SJCRH30 (cell line): ENCODE measurements at regions not wholly inside any gene's neighbourhood (a gene's known extent, or its start where the extent isn't known, plus 50 kb on each side); places are given as distances from the start of the nearest gene placed in this dataset.

Experiments used
- DNase-seq, 2 experiments: peaks; one replicate each; pipeline ENCODE4 v3.0.0-alpha.2; 2015 to 2020
- H3K27ac ChIP-seq: fragments of 250-450 bp; sonication (Bioruptor Pico); 2 replicates; pipeline ENCODE4 v1.5.1; 2020; ENCODE audit warnings: mild to moderate bottlenecking, moderate library complexity
- H3K27me3 ChIP-seq: fragments of 250-450 bp; sonication (Bioruptor Pico); 2 replicates; pipeline ENCODE4 v1.5.1; 2020; ENCODE audit warnings: mild to moderate bottlenecking, moderate library complexity
- H3K36me3 ChIP-seq: fragments of 250-450 bp; sonication (Bioruptor Pico); 2 replicates; pipeline ENCODE4 v1.5.1; 2020; ENCODE audit warnings: mild to moderate bottlenecking, moderate library complexity
- H3K4me1 ChIP-seq: fragments of 250-450 bp; sonication (Bioruptor Pico); 2 replicates; pipeline ENCODE4 v1.5.1; 2020; ENCODE audit warnings: mild to moderate bottlenecking, moderate library complexity
- H3K4me3 ChIP-seq: fragments of 250-450 bp; sonication (Bioruptor Pico); 2 replicates; pipeline ENCODE4 v1.5.1; 2020; ENCODE audit warnings: mild to moderate bottlenecking, moderate library complexity
- H3K9me3 ChIP-seq: fragments of 250-450 bp; sonication (Bioruptor Pico); replicated peaks from 2 replicates; pipeline ENCODE4 v1.5.1; 2020; ENCODE audit warnings: mild to moderate bottlenecking, moderate library complexity

DNA sequence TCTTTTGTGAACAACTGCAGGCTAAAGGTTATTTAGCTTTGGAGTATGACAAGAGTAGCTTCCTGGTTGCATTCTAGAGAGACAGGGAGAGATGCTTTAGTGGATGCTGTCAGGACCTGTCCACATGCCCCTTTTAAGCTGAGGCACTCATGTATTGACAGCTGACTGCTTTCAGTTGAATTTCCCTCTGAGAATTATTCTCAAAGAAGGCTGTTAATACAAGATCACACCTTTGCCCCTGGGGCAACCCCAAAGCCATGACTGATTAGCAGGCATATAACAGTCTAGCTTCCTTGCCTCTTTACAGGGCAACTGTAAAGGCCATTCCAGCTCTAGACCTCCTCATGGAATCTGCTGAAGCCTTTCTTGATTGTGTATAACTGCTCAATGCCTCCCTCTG, 117.6 kb upstream of the ATP10B start:
- no peaks in the 10 kb centered on the region for H3K4me1 ChIP-seq
- H3K27me3 ChIP-seq: no peaks in the 10 kb centered on the region
- DNase-seq: no peak
- no peak overlapping the region for H3K27ac ChIP-seq
- H3K4me3 ChIP-seq: no peak overlapping the region
- no peaks in the 10 kb centered on the region for H3K36me3 ChIP-seq
- no peaks in the 10 kb centered on the region for H3K9me3 ChIP-seq

DNA sequence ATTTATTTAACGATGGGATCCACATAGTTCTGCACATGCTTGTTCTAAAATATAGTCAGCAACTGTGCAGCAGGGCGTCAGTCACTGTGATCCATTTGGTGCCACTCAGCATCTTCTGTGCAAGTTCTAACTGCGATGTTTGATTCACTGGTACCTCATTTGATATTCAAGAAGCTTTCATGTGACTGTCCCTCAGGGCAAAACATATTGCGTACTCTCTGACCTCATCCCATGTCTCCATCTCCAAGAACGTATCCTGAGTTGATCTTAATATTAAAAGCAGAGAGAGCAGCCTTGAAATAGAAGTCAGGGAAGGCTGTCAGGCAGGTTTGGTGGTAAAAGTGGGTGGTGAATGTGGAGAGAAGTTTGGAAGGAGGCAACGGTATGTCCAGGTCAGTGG, 116.5 kb upstream of the ATP10B start:
- H3K4me3 ChIP-seq: no peak overlapping the region
- H3K36me3 ChIP-seq: no peaks in the 10 kb centered on the region
- no peak for DNase-seq
- no peaks in the 10 kb centered on the region for H3K9me3 ChIP-seq
- no peaks in the 10 kb centered on the region for H3K27me3 ChIP-seq
- H3K27ac ChIP-seq: no peak overlapping the region
- H3K4me1 ChIP-seq: no peaks in the 10 kb centered on the region

GRCh38 chr5:160966921-160967320, 114.9 kb upstream of the ATP10B start:
- Histone ChIP-seq H3K36me3 (no peaks in the 10 kb centered on the region), H3K9me3 (no peaks in the 10 kb centered on the region), H3K27ac (no peak overlapping the region), H3K4me3 (no peak overlapping the region), H3K4me1 (no peaks in the 10 kb centered on the region), H3K27me3 (no peaks in the 10 kb centered on the region)
- DNase-seq: no peak

DNA sequence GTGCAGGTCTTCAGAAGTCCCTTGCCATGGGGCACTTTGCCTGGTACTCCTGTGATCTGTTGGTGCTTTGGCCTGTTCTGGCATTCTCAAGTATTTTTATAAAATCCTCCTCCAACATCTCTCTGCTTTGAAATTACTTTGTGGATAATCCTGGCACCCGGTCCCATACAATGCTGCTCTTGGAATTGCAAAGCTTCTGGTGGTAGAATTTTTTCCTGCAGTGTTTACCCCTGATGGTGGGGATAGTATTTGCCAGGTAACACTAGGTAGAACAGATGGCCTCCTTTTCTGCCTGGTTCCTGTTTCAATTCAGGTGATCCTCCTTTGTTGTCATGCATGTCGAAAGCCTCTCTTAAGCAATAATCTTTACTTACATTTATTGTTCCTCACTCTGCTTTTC, 109.8 kb upstream of the ATP10B start:
- no peaks in the 10 kb centered on the region for H3K27me3 ChIP-seq
- DNase-seq: no peak
- no peak overlapping the region for H3K4me3 ChIP-seq
- H3K27ac ChIP-seq: no peak overlapping the region
- no peaks in the 10 kb centered on the region for H3K9me3 ChIP-seq
- H3K36me3 ChIP-seq: no peaks in the 10 kb centered on the region
- no peaks in the 10 kb centered on the region for H3K4me1 ChIP-seq

DNA sequence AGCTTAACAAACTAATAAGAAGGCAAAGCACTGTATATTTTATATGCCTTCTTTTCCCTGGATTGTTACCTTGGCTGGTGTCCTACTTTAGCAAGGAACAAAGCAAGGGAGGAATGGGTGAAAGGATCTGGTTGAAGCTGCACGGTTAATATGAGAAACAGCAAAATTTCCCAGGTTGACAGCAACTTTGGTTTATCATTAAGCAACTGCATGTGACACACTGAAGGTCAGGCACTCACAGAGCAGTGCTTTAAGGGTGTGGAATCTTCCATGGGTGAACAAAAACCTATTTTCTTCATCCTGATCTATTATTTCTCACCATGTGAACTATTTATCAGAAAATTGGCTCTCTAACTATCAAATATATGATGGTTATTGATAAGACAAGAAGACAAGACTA, 109.0 kb upstream of the ATP10B start:
- DNase-seq: no peak
- Histone ChIP-seq H3K36me3 (no peaks in the 10 kb centered on the region), H3K4me1 (no peaks in the 10 kb centered on the region), H3K27ac (no peak overlapping the region), H3K9me3 (no peaks in the 10 kb centered on the region), H3K27me3 (no peaks in the 10 kb centered on the region), H3K4me3 (no peak overlapping the region)

GRCh38 chr5:160960592-160960991, 108.6 kb upstream of the ATP10B start:
- Histone ChIP-seq H3K27me3 (no peaks in the 10 kb centered on the region), H3K4me1 (no peaks in the 10 kb centered on the region), H3K36me3 (no peaks in the 10 kb centered on the region), H3K4me3 (no peak overlapping the region), H3K27ac (no peak overlapping the region), H3K9me3 (no peaks in the 10 kb centered on the region)
- DNase-seq: no peak

GRCh38 chr5:160959804-160960203, 107.8 kb upstream of the ATP10B start:
- DNase-seq: no peak

GRCh38 chr5:160957312-160957861, 105.4 kb upstream of the ATP10B start:
- no peak for DNase-seq
- no peaks in the 10 kb centered on the region for H3K4me1 ChIP-seq
- no peak overlapping the region for H3K27ac ChIP-seq
- H3K9me3 ChIP-seq: no peaks in the 10 kb centered on the region
- H3K27me3 ChIP-seq: no peaks in the 10 kb centered on the region
- no peak overlapping the region for H3K4me3 ChIP-seq
- H3K36me3 ChIP-seq: no peaks in the 10 kb centered on the region

More at GRCh38 chr5:160959804-160960203, 107.8 kb upstream of the ATP10B start:
- H3K4me1 ChIP-seq: no peaks in the 10 kb centered on the region
- no peaks in the 10 kb centered on the region for H3K36me3 ChIP-seq
- H3K9me3 ChIP-seq: no peaks in the 10 kb centered on the region
- H3K27me3 ChIP-seq: no peaks in the 10 kb centered on the region
- no peak overlapping the region for H3K4me3 ChIP-seq
- H3K27ac ChIP-seq: no peak overlapping the region

GRCh38 chr5:160956051-160956450, 104.0 kb upstream of the ATP10B start:
- no peak for DNase-seq
- Histone ChIP-seq H3K4me1 (no peaks in the 10 kb centered on the region), H3K4me3 (no peak overlapping the region), H3K27ac (no peak overlapping the region), H3K27me3 (no peaks in the 10 kb centered on the region), H3K36me3 (no peaks in the 10 kb centered on the region), H3K9me3 (no peaks in the 10 kb centered on the region)

- Histone ChIP-seq H3K4me3 (no peak overlapping the region), H3K4me1 (no peaks in the 10 kb centered on the region), H3K27me3 (no peaks in the 10 kb centered on the region), H3K27ac (no peak overlapping the region), H3K9me3 (no peaks in the 10 kb centered on the region), H3K36me3 (no peaks in the 10 kb centered on the region)
- DNase-seq: no peak
Measured at GRCh38 chr5:160950311-160950710, 98.3 kb upstream of the ATP10B start.

- Histone ChIP-seq H3K9me3 (no peaks in the 10 kb centered on the region), H3K27ac (no peak overlapping the region), H3K36me3 (no peaks in the 10 kb centered on the region), H3K27me3 (no peaks in the 10 kb centered on the region), H3K4me1 (no peaks in the 10 kb centered on the region; the same call in 1 of the 2 replicates), H3K4me3 (no peak overlapping the region)
- DNase-seq: no peak
Measured at GRCh38 chr5:160940725-160941124, 88.7 kb upstream of the ATP10B start.

- H3K36me3 ChIP-seq: no peaks in the 10 kb centered on the region
- no peak overlapping the region for H3K4me3 ChIP-seq
- no peak overlapping the region for H3K27ac ChIP-seq
- no peaks in the 10 kb centered on the region; the same call in 1 of the 2 replicates for H3K4me1 ChIP-seq
- no peaks in the 10 kb centered on the region for H3K27me3 ChIP-seq
- peak; percentile 5 to 9 for DNase-seq
- H3K9me3 ChIP-seq: no peaks in the 10 kb centered on the region
Measured at GRCh38 chr5:160938532-160938931, 86.5 kb upstream of the ATP10B start.

DNA sequence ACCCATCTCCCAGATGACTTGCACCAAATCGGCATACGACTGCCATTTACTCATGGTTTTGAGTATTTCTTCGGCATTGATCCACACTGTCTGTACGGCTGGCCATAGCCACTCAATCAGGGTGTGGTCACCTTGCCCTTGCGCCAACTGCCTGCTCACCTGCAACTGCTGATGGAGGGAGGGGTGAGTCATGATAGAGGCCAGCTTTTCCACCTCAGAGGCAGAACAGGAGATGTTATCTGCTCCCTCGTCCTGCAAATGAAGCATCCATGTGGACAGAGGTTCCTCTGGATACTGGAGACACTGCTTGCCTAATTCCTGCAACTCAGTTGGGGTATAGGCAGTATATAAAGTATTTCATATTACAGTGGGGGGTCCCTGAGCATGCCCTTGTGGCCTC, 85.6 kb upstream of the ATP10B start:
- Histone ChIP-seq H3K4me3 (no peak overlapping the region), H3K4me1 (no peaks in the 10 kb centered on the region; the same call in 1 of the 2 replicates), H3K36me3 (no peaks in the 10 kb centered on the region), H3K9me3 (no peaks in the 10 kb centered on the region), H3K27me3 (no peaks in the 10 kb centered on the region), H3K27ac (no peak overlapping the region)
- no peak for DNase-seq

DNA sequence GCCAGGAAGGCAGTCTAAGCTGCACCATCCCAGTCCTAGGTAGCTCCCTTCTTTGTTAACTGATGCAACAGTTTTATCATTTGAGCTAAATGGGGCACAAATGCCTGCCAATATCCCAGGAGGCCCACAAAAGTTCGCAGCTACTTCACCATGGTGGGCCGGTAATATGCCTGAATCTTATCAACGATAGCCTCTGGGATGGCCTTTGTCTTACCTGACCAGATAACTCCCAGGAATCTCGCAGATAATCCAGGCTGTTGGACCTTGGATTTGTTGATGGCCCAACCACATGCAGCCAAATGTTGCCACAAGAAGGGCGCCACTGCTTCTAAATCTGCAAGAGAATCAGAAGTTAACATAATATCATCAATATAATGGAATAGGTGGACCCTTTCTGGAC, 83.8 kb upstream of the ATP10B start:
- Histone ChIP-seq H3K27ac (no peak overlapping the region), H3K4me1 (no peaks in the 10 kb centered on the region; the same call in 1 of the 2 replicates), H3K9me3 (no peaks in the 10 kb centered on the region), H3K27me3 (no peaks in the 10 kb centered on the region), H3K4me3 (no peak overlapping the region), H3K36me3 (no peaks in the 10 kb centered on the region)
- no peak for DNase-seq

- no peak overlapping the region for H3K27ac ChIP-seq
- H3K27me3 ChIP-seq: no peaks in the 10 kb centered on the region
- no peaks in the 10 kb centered on the region for H3K9me3 ChIP-seq
- H3K36me3 ChIP-seq: no peaks in the 10 kb centered on the region
- H3K4me1 ChIP-seq: peaks cover 6% of the 10 kb centered on the region; the same call in 1 of the 2 replicates
- DNase-seq: no peak
- no peak overlapping the region for H3K4me3 ChIP-seq
Measured at GRCh38 chr5:160931283-160931682, 79.3 kb upstream of the ATP10B start.

DNA sequence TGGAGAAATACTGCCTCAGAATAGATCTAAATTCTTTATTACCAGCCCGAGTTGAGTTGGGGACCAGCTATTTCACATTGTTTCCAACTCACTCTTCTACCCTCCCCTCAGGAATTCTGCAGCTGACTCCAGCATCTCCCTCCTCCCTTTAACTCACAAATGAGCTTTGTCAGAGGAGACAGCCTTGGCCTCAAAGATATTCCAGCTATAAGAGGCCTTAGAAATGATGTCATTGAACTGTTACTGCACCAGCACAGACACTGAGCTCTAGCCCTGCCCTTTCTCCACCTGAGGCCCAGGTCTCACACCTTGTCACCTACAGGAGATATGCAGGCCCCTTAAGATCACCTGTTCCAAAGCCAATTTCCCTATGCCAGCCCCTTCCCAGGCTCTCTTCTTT, 78.4 kb upstream of the ATP10B start:
- no peaks in the 10 kb centered on the region for H3K27me3 ChIP-seq
- H3K36me3 ChIP-seq: no peaks in the 10 kb centered on the region
- H3K27ac ChIP-seq: no peak overlapping the region
- no peak overlapping the region for H3K4me3 ChIP-seq
- H3K4me1 ChIP-seq: peaks cover 6% of the 10 kb centered on the region; the same call in 1 of the 2 replicates
- peak; percentile 22 to 37 for DNase-seq
- no peaks in the 10 kb centered on the region for H3K9me3 ChIP-seq
